ENCODE measurements at regions not wholly inside any gene's neighbourhood (a gene's known extent, or its start where the extent isn't known, plus 50 kb on each side); places are given as distances from the start of the nearest gene placed in this dataset.
"Not testable (repeated sequence)": the region's sequence is repeated elsewhere in the genome, so short reads cannot be mapped to it uniquely, and the experiment has no call there.

DNA sequence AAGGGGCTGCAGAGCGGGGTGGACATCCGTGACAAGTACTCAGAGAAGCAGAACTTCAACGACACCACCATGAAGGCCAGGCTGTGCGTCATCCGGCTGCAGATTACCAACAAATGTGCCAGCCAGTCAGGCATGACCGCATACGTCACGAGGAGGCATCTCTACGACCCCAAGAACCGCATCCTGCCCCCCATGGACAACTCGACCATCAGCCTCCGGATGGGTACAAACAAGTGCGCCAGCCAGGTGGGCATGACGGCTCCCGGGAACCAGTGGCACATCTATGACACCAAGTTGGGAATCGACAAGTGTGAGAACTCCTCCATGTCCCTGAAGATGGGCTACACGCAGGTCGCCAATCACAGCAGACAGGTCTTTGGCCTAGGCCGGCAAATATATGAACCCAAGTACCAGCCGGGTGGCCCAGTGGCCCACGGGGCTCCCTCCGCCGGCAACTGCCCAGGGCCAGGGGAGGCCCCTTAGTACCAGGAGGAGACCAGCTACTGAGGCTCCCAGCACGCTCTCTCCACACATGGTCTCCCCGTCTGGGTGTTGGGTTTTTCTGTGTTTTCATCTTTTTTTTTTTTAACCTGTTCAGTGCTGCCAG is 133.4 kb upstream of the TEKT4 start:
- not testable (repeated sequence) for DNase-seq

DNA sequence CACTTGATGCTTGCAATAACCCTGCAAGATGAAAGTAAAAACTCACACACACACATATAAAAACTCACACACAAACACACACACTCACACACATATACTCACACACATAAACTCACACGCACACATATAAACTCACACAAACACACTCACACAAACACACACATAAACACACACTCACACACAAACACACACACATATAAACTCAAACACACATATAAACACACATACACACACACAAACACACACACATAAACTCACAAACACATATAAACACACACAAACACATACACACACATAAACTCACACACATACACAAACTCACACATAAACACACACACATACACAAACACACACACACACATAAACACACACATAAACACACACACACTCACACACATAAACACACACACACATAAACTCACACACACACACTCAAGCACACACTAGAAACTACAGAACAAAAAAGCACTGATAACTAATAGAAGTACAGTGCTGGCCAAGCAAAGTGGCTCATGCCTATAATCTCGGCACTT is 117.7 kb upstream of the TEKT4 start:
- DNase-seq = no peak

DNA sequence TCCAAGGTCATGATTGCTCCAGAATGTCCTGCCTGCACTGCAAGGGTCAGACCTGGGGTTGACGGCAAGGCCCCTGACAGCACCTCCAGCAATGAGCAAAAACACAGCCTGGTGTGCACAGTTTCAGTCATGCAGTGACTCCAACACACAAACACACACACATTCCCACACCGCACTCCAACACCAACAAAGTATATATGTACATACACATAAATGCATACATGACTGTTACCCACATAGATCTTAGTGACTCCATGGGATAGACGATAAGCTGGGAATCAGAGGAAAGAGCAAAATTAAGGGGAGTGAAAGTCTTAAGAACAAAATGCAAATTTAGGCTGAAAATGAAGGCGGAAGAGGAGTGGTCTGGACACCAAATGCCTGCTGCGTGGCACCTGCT is 112.7 kb upstream of the TEKT4 start:
- no peak for DNase-seq

DNA sequence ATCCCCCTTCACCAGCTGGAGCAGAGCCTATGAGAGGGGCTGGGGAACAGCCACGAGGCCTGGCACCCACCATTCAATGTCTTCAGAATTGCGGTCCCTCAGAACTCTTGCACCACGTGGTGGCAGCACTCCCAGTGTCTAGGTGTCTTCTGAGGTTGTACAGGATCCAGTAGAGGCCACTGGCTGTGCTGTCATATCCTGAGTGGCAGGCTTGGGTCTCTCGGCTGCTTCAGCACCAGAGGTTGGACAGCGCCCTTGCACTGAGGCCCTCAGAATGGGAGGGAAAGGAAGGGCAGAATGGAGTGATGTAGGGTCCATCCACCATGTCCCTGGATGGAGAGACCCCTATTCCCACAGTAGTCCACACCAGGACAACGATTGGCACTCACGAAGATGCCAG is 112.0 kb upstream of the TEKT4 start:
- DNase-seq = no peak

DNA sequence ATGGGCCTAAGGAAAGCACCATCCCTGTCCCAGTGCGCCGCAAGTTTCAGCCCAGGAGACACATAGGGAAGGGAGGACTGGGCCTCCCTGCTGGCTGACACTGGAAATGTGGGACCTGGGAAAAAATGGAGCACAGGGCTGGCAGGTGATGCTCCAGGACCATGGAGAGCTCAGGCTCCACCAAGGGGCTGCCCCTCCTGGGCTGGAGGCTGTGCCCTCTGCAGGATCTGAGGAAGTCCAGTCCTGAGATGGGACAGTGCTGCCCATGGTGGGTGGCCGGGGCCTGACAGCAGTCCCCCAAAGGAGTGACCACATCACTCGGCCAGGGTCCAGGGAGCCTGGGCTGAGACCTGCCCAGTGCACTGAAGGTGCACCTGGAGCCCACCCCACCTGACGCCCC is 108.6 kb upstream of the TEKT4 start:
- no peak for DNase-seq

DNA sequence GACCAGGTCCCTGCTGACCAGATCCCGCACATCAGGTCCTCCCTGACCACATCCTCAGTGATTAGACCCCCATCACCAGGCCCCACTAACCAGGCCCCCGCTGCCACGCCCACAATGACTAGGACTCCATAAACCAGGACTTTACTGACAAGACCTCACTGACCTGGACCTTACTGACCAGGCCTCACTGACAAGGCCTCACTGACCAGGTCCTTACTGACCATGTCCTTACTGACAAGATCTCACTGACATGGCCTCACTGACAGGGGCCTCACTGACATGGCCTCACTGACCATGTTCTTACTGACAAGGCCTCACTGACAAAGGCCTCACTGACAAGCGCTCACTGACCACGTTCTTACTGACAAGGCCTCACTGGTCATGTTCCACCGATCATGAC is 107.9 kb upstream of the TEKT4 start:
- no peak for DNase-seq

DNA sequence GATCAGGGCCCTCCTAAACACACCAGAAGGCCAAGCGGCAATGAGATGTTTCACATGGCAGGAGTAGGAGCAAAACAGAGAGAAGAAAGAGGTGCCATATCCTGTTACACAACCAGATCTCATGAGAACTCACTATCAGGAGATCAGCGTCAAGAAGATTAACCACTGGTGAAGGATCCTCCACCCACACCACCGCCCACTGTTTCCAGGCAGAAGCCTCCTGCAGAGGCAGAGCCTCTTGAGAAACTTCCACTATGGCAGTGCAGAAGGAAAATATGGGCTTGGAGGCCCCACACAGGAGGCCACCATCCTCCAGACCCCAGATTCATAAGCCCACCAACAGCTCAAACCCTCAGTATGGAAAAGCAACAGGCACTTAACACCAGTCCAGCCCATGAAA is 106.9 kb upstream of the TEKT4 start:
- not testable (repeated sequence) for DNase-seq

DNA sequence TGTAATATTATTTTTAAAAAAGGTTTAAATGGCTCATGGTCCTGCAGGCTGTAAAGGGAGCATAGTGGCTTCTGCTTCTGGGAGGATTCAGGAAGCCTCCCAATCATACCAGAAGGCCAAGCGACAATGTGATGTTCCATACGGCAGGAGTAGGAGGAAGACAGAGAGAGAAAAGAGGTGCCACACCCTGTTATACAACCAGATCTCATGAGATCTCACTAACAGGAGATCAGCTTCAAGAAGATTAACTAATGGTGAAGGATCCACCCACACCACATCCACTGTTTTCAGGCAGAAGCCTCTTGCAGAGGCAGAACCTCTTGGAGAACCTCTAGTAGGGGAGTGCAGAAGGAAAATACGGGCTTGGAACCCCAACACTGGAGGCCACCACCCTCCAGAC is 103.9 kb upstream of the TEKT4 start:
- DNase-seq = no peak

DNA sequence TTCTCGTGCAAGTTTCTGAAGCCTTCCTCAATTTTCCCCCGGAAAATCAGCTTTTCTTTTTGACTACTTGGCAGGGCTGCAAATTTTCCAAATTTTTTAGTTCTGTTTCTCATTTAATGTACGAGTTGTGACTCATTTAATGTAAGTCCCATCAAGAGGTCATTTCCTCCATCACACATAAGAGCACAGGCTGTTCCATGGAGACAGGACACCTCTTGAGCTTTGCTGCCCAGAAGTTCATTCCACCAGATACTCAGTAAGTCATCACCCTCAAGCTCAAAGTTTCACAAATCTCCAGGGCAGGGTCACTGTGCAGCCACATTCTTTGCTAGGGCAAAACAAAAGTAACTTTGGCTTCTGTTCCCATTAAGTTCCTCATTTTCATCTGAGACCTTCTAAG is 101.5 kb upstream of the TEKT4 start:
- no peak for DNase-seq

DNA sequence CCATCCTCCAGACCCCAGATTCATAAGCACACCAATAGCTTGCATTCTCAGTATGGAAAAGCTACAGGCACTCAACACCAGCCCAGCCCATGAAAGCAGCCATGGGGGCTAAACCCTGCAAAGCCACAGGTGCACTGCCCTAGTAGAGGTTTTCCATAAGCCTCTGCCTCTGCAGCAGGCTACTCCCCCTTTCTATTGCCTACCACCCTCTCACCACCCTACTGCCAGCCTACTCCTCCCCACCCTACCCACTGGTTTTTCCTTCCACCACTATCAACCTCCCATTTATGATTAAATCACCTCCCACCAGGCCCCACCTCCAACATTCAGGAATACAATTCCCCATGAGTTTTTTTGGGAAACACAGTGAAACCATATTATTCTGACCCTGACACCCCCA is 96.4 kb upstream of the TEKT4 start:
- no peak for DNase-seq

DNA sequence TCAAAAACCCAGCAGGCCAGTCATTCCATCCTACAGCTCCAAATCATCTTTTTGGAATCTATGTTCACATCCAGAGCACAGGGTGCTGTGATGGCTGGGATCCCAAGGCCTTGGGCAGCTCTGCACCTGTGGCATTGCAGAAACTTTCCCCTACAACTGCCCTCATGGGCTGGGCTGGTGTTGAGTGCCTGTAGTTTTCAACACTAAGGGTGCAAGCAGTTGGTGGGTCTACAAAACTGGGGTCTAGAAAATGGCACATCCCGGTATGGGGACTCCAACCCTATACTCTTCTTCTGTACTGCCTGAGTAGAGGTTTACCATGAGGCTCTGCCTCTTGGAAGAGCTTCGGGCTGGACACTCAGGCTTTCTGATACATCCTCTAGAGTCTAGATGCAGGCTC is 95.2 kb upstream of the TEKT4 start:
- no peak for DNase-seq

DNA sequence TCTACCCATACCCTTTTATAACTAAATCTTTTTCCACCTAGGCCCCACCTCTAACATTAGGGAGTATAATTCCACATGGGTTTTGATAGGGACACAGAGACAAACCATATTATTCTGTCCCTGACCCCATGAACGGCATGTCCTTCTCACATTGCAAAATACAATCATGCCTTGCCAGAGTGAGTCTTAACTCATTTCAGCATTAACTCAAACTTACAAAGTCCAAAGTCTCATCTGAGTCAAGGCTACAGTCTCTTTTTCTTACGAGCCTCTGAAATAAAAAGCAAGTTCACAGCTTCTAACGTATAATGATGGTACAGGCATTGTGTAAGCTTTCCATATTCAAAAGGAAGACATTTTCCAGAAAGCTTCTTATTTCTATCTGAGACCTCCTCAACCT is 86.1 kb upstream of the TEKT4 start:
- DNase-seq = not testable (repeated sequence)

DNA sequence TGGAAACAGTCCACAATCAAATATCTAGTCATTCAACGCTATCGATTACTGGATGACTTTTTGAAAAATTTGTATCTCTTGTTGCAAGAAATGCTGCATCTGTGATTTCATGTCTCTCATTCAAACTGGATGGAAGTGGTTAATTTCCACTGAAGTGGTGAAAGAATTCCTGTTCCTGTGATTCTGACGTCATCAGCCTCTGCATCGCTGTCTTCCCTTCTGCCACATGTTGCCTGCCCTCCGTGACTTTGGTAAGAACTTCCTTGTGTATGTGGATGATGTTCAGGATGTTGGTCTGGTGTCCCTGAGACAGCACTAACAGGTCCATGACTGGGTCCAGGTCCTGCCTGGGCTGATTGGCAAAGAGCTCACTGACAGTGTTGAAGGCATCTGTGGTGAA is 84.8 kb upstream of the TEKT4 start:
- not testable (repeated sequence) for DNase-seq

DNA sequence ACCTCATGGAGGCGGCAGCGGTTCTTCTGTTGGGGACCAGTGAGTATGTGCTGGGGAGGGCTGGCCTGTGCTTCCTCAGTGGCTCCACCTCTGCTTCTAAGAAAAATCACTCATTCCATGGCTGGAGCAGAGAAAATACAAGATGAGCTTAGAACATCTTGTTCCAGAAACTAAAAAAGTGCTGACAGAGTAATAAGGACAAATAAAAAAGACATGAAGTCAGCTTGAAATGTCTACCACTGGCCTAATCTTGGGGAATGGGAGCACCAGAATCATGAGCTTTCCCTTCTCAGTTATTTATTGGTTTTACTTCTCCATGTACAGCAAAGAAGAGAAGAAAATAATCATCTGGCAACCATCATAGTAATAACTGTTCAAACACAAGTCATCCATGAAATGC is 81.1 kb upstream of the TEKT4 start:
- not testable (repeated sequence) for DNase-seq

DNA sequence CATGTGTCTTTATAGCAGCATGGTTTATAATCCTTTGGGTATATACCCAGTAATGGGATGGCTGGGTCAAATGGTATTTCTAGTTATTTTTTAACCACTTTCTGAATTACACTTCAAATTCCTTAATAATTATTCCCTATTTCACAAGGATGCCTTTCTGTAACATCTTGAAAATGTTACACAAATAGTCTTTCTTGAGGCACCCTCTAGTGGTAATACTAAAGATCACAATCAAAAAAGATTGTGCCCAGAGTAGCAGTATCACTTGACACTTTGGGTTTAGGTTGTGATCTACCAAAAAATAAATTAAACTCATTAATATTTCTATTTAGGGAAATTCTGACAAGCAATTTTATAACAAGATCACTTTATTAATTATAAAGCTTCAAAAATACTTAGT is 74.0 kb upstream of the TEKT4 start:
- DNase-seq = not testable (repeated sequence)

All from NCI-H146 (cell line).